H9 (cell line): ENCODE measurements at regions not wholly inside any gene's neighbourhood (a gene's known extent, or its start where the extent isn't known, plus 50 kb on each side); places are given as distances from the start of the nearest gene placed in this dataset.

Experiments used
- DNase-seq: peaks from one replicate; pipeline ENCODE4 v3.0.0-alpha.2; 2017
- H2AFZ ChIP-seq: one replicate; pipeline ENCODE4 v1.6.1; 2013; ENCODE audit warnings: mild to moderate bottlenecking, low read length, control low read depth, moderate library complexity
- H2AK5ac ChIP-seq: 2 replicates; pipeline ENCODE4 v1.6.1; 2013; ENCODE audit warnings: low read length, control low read depth, mixed read lengths; ENCODE audit not compliant: insufficient read length
- H2BK120ac ChIP-seq: one replicate; pipeline ENCODE4 v1.6.1; 2013; ENCODE audit warnings: low read depth, mild to moderate bottlenecking, low read length, control low read depth, inconsistent platforms; ENCODE audit not compliant: poor library complexity, severe bottlenecking
- H2BK12ac ChIP-seq: 2 replicates; pipeline ENCODE4 v1.6.1; 2013; ENCODE audit warnings: low read length, control low read depth, mixed read lengths, low read depth; ENCODE audit not compliant: insufficient read length
- H2BK15ac ChIP-seq: 2 replicates; pipeline ENCODE4 v1.6.1; 2013; ENCODE audit warnings: low read depth, low read length, control low read depth
- H2BK20ac ChIP-seq: one replicate; pipeline ENCODE4 v1.6.1; 2013; ENCODE audit warnings: low read depth, mild to moderate bottlenecking, low read length, control low read depth, inconsistent platforms; ENCODE audit not compliant: poor library complexity, severe bottlenecking
- H2BK5ac ChIP-seq: 2 replicates; pipeline ENCODE4 v1.6.1; 2013; ENCODE audit warnings: low read length, control low read depth, mixed read lengths; ENCODE audit not compliant: insufficient read length
- H3K14ac ChIP-seq: 2 replicates; pipeline ENCODE4 v1.6.1; 2013; ENCODE audit warnings: low read length, control low read depth; ENCODE audit not compliant: insufficient read depth
- H3K18ac ChIP-seq: 2 replicates; pipeline ENCODE4 v1.6.1; 2013; ENCODE audit warnings: low read depth, mild to moderate bottlenecking, mixed read lengths, low read length, control low read depth; ENCODE audit not compliant: insufficient read length
- H3K23ac ChIP-seq: 2 replicates; pipeline ENCODE4 v1.6.1; 2013; ENCODE audit warnings: low read length, control low read depth, mixed read lengths, low read depth; ENCODE audit not compliant: insufficient read length
- H3K23me2 ChIP-seq: 2 replicates; pipeline ENCODE4 v1.6.1; 2013; ENCODE audit warnings: low read depth, mild to moderate bottlenecking, mixed read lengths, low read length, control low read depth; ENCODE audit not compliant: insufficient read length, poor library complexity, severe bottlenecking
- H3K27ac ChIP-seq: 2 replicates; pipeline ENCODE4 v1.5.1; 2013; ENCODE audit warnings: low read length, control low read depth, mixed read lengths, low read depth; ENCODE audit not compliant: insufficient read length
- H3K27me3 ChIP-seq: 2 replicates; pipeline ENCODE4 v1.6.1; 2013; ENCODE audit warnings: low read length, control low read depth, inconsistent platforms; ENCODE audit not compliant: insufficient read depth
- H3K4ac ChIP-seq: 2 replicates; pipeline ENCODE4 v1.6.1; 2013; ENCODE audit warnings: low read depth, mild to moderate bottlenecking, control low read depth, inconsistent platforms, low read length, moderate library complexity
- H3K4me1 ChIP-seq: 2 replicates; pipeline ENCODE4 v1.6.1; 2013; ENCODE audit warnings: low read length, control low read depth, inconsistent platforms; ENCODE audit not compliant: insufficient read depth
- H3K4me2 ChIP-seq: 2 replicates; pipeline ENCODE4 v1.6.1; 2013; ENCODE audit warnings: low read length, control low read depth, mixed read lengths; ENCODE audit not compliant: insufficient read length, insufficient read depth
- H3K56ac ChIP-seq: 2 replicates; pipeline ENCODE4 v1.6.1; 2013; ENCODE audit warnings: low read depth, mild to moderate bottlenecking, mixed read lengths, low read length, control low read depth; ENCODE audit not compliant: insufficient read length
- H3K79me1 ChIP-seq: 2 replicates; pipeline ENCODE4 v1.6.1; 2013; ENCODE audit warnings: low read depth, mild to moderate bottlenecking, moderate library complexity, low read length, control low read depth, inconsistent platforms; ENCODE audit not compliant: insufficient read depth, poor library complexity, severe bottlenecking
- H3K79me2 ChIP-seq: 2 replicates; pipeline ENCODE4 v1.6.1; 2013; ENCODE audit warnings: low read length, control low read depth, inconsistent platforms; ENCODE audit not compliant: insufficient read depth
- H3K9ac ChIP-seq: 2 replicates; pipeline ENCODE4 v1.6.1; 2013; ENCODE audit warnings: low read length, control low read depth, mixed read lengths; ENCODE audit not compliant: insufficient read length; ENCODE audit errors: extremely low read depth
- H3K9me3 ChIP-seq: one replicate; pipeline ENCODE4 v1.6.1; 2013; ENCODE audit warnings: low read depth, low read length, inconsistent platforms; ENCODE audit not compliant: control insufficient read depth
- H3T11ph ChIP-seq: one replicate; pipeline ENCODE4 v1.6.1; 2013; ENCODE audit warnings: mild to moderate bottlenecking, low read length, control low read depth, inconsistent platforms
- H4K20me1 ChIP-seq: one replicate; pipeline ENCODE4 v1.6.1; 2013; ENCODE audit not compliant: control insufficient read depth, insufficient read length, insufficient read depth
- H4K5ac ChIP-seq: 2 replicates; pipeline ENCODE4 v1.6.1; 2013; ENCODE audit warnings: low read depth, mild to moderate bottlenecking, mixed read lengths, low read length, control low read depth; ENCODE audit not compliant: insufficient read length
- H4K8ac ChIP-seq: replicated peaks from 2 replicates; pipeline ENCODE4 v1.6.1; 2013; ENCODE audit warnings: low read length, control low read depth, mixed read lengths, low read depth; ENCODE audit not compliant: insufficient read length
- H4K91ac ChIP-seq: 2 replicates; pipeline ENCODE4 v1.6.1; 2013; ENCODE audit warnings: low read depth, mild to moderate bottlenecking, moderate library complexity, mixed read lengths, low read length, control low read depth; ENCODE audit not compliant: insufficient read length
- H3K27ac Mint-ChIP-seq, 3 experiments: 2 replicates in 2 of 3; 3 replicates in 1 of 3; pipeline ENCODE4 v1.8.0; 2020 to 2021; ENCODE audit warnings: mixed read lengths in 3 of 3, mild to moderate bottlenecking in 1 of 3, moderate library complexity in 1 of 3
- H3K27me3 Mint-ChIP-seq: 2 replicates; pipeline ENCODE4 v1.8.0; 2021; ENCODE audit warnings: low read depth, mild to moderate bottlenecking, moderate library complexity, mixed read lengths
- H3K36me3 Mint-ChIP-seq, 3 experiments: 2 replicates in 2 of 3; 3 replicates in 1 of 3; pipeline ENCODE4 v1.8.0; 2020 to 2021; ENCODE audit warnings: low read depth in 3 of 3, mixed read lengths in 3 of 3; ENCODE audit not compliant: insufficient read depth in 1 of 3
- H3K4me1 Mint-ChIP-seq, 2 experiments: 2 replicates each; pipeline ENCODE4 v1.8.0; 2020; ENCODE audit warnings: mixed read lengths in 2 of 2
- H3K4me3 Mint-ChIP-seq, 2 experiments: 2 replicates in 1 of 2; 3 replicates in 1 of 2; pipeline ENCODE4 v1.8.0; 2020 to 2021; ENCODE audit warnings: mild to moderate bottlenecking in 2 of 2, mixed read lengths in 2 of 2, moderate library complexity in 1 of 2
- H3K9me3 Mint-ChIP-seq, 2 experiments: 2 replicates in 1 of 2; 3 replicates in 1 of 2; pipeline ENCODE4 v1.8.0; 2020; ENCODE audit warnings: mild to moderate bottlenecking in 2 of 2, mixed read lengths in 2 of 2, moderate library complexity in 1 of 2
- CTCF ChIP-seq: fragments of 200-600 bp; sonication (generic); conservative IDR thresholded peaks from 3 replicates; pipeline ENCODE4 v1.8.0; 2021; ENCODE audit warnings: antibody characterized with exemption, mild to moderate bottlenecking
- WGBS: extraction: QIAGEN DNeasy Blood & Tissue Kit; methylation state at CpG from one replicate; pipeline ENCODE4 v1.1.7; 2013; ENCODE audit warnings: missing lambda C conversion rate, low lambda C conversion rate, mixed read lengths; ENCODE audit not compliant: insufficient read length; ENCODE audit errors: extremely low coverage; 5-methylcytosine and 5-hydroxymethylcytosine counted together

GRCh38 chr1:213429642-213430041 is 378.6 kb downstream of the RPS6KC1 start:
- Histone ChIP-seq H4K91ac (no peak overlapping the region), H2BK12ac (no peak overlapping the region), H3K23me2 (no peaks in the 10 kb centered on the region), H3K56ac (no peak overlapping the region), H3K18ac (no peak overlapping the region), H3K27me3 (no peaks in the 10 kb centered on the region), H2AFZ (no peak overlapping the region), H3K9ac (no peak overlapping the region), H3K14ac (no peak overlapping the region), H3K79me1 (no peaks in the 10 kb centered on the region), H3K27ac (no peak overlapping the region), H3K4me2 (no peak overlapping the region), H3K23ac (no peak overlapping the region), H4K20me1 (no peaks in the 10 kb centered on the region), H2AK5ac (no peak overlapping the region), H2BK15ac (no peak overlapping the region), H3K9me3 (no peaks in the 10 kb centered on the region), H4K5ac (no peak overlapping the region), H2BK20ac (no peak overlapping the region), H3K79me2 (no peaks in the 10 kb centered on the region), H2BK5ac (no peak overlapping the region), H2BK120ac (no peak overlapping the region), H4K8ac (no peak overlapping the region), H3T11ph (no peak overlapping the region), H3K4ac (no peak overlapping the region), H3K4me1 (no peaks in the 10 kb centered on the region)
- Mint-ChIP-seq H3K36me3 (no peaks in the 10 kb centered on the region), H3K27ac (no peak overlapping the region), H3K27me3 (no peaks in the 10 kb centered on the region), H3K4me3 (no peak overlapping the region), H3K4me1 (peaks cover 0 to 4% of the 10 kb centered on the region in 2 experiments; a peak in 1 of 4 replicates), H3K9me3 (no peaks in the 10 kb centered on the region)
- no peak for TF ChIP-seq CTCF
- no CpG with 5 or more reads among the region's 1 CpG for WGBS
- DNase-seq = no peak
